Mesenchymal stem cell (in vitro differentiated cells and primary cell): ENCODE measurements at regions not wholly inside any gene's neighbourhood (a gene's known extent, or its start where the extent isn't known, plus 50 kb on each side); places are given as distances from the start of the nearest gene placed in this dataset.
A peak's percentile ranks its signal among the peaks of the same experiment; 100 is the strongest.

Experiments used
- DNase-seq: peaks from one replicate; pipeline ENCODE4 v3.0.0-alpha.2; 2013
- H2AFZ ChIP-seq: one replicate; pipeline ENCODE4 v1.6.1; 2013; ENCODE audit warnings: low read depth, mild to moderate bottlenecking, control low read depth, inconsistent platforms, low read length, moderate library complexity
- H2AK5ac ChIP-seq: 2 replicates; pipeline ENCODE4 v1.6.1; 2013; ENCODE audit warnings: low read length, moderate library complexity, mild to moderate bottlenecking, inconsistent platforms; ENCODE audit not compliant: severe bottlenecking
- H2BK120ac ChIP-seq: one replicate; pipeline ENCODE4 v1.6.1; 2013; ENCODE audit warnings: low read depth, mild to moderate bottlenecking, inconsistent platforms, low read length, moderate library complexity
- H2BK12ac ChIP-seq, 2 experiments: one replicate each; pipeline ENCODE4 v1.6.1; 2013; ENCODE audit warnings: inconsistent platforms in 2 of 2, low read length in 2 of 2, mild to moderate bottlenecking in 2 of 2, moderate library complexity in 2 of 2, control low read depth in 1 of 2
- H2BK15ac ChIP-seq: one replicate; pipeline ENCODE4 v1.6.1; 2013; ENCODE audit warnings: mild to moderate bottlenecking, low read depth, inconsistent platforms; ENCODE audit not compliant: poor library complexity, severe bottlenecking
- H2BK5ac ChIP-seq: 2 replicates; pipeline ENCODE4 v1.6.1; 2013; ENCODE audit warnings: low read depth, mild to moderate bottlenecking, low read length, control low read depth, inconsistent platforms; ENCODE audit not compliant: poor library complexity, severe bottlenecking
- H3K14ac ChIP-seq, 2 experiments: one replicate each; pipeline ENCODE4 v1.6.1; 2013; ENCODE audit warnings: inconsistent platforms in 2 of 2, low read length in 2 of 2, control low read depth in 1 of 2, mild to moderate bottlenecking in 1 of 2, moderate library complexity in 1 of 2
- H3K18ac ChIP-seq, 2 experiments: one replicate each; pipeline ENCODE4 v1.6.1; 2013; ENCODE audit warnings: inconsistent platforms in 2 of 2, low read length in 2 of 2, control low read depth in 1 of 2, low read depth in 1 of 2, mild to moderate bottlenecking in 1 of 2
- H3K23ac ChIP-seq, 2 experiments: one replicate each; pipeline ENCODE4 v1.6.1; 2013; ENCODE audit warnings: inconsistent platforms in 2 of 2, low read length in 2 of 2, mild to moderate bottlenecking in 2 of 2, moderate library complexity in 2 of 2, control low read depth in 1 of 2
- H3K27ac ChIP-seq: 2 replicates; pipeline ENCODE4 v1.5.1; 2013; ENCODE audit warnings: mild to moderate bottlenecking, moderate library complexity, low read length, control low read depth, inconsistent platforms; ENCODE audit not compliant: poor library complexity, severe bottlenecking
- H3K27me3 ChIP-seq, 2 experiments: 2 replicates each; pipeline versions ENCODE4 v1.6.1 to v1.7.0; 2013; ENCODE audit warnings: low read length in 2 of 2, mild to moderate bottlenecking in 2 of 2, moderate library complexity in 2 of 2, control low read depth in 1 of 2, inconsistent platforms in 1 of 2; ENCODE audit not compliant: control insufficient read depth in 1 of 2, insufficient read depth in 1 of 2
- H3K36me3 ChIP-seq, 2 experiments: 2 replicates each; pipeline versions ENCODE4 v1.6.1 to v1.7.0; 2013; ENCODE audit warnings: low read length in 2 of 2, control low read depth in 1 of 2, inconsistent platforms in 1 of 2, low read depth in 1 of 2, mild to moderate bottlenecking in 1 of 2; ENCODE audit not compliant: insufficient read depth in 2 of 2, control insufficient read depth in 1 of 2
- H3K4ac ChIP-seq, 2 experiments: one replicate each; pipeline ENCODE4 v1.6.1; 2013; ENCODE audit warnings: inconsistent platforms in 2 of 2, low read length in 2 of 2, mild to moderate bottlenecking in 2 of 2, moderate library complexity in 2 of 2, control low read depth in 1 of 2, low read depth in 1 of 2
- H3K4me1 ChIP-seq: 2 replicates; pipeline ENCODE4 v1.6.1; 2013; ENCODE audit warnings: low read depth, low read length, control low read depth; ENCODE audit not compliant: control insufficient read depth, insufficient read depth
- H3K4me2 ChIP-seq: 2 replicates; pipeline ENCODE4 v1.6.1; 2013; ENCODE audit warnings: low read length, mild to moderate bottlenecking, inconsistent platforms; ENCODE audit not compliant: poor library complexity, severe bottlenecking
- H3K4me3 ChIP-seq, 2 experiments: 2 replicates each; pipeline versions ENCODE4 v1.5.1 to v1.7.0; 2013; ENCODE audit warnings: low read length in 2 of 2, mild to moderate bottlenecking in 2 of 2, control low read depth in 1 of 2, low read depth in 1 of 2; ENCODE audit not compliant: insufficient read depth in 1 of 2
- H3K79me1 ChIP-seq: replicated peaks from 2 replicates; pipeline ENCODE4 v1.6.1; 2013; ENCODE audit warnings: mild to moderate bottlenecking, control low read depth, low read length, inconsistent platforms; ENCODE audit not compliant: poor library complexity, severe bottlenecking
- H3K9ac ChIP-seq: 2 replicates; pipeline ENCODE4 v1.7.0; 2013; ENCODE audit warnings: mild to moderate bottlenecking, low read length, moderate library complexity
- H3K9me3 ChIP-seq: 2 replicates; pipeline ENCODE4 v1.7.0; 2013; ENCODE audit warnings: mild to moderate bottlenecking, low read length; ENCODE audit not compliant: control insufficient read depth
- H4K8ac ChIP-seq: one replicate; pipeline ENCODE4 v1.6.1; 2013; ENCODE audit warnings: inconsistent platforms, mild to moderate bottlenecking, low read length, moderate library complexity
- H4K91ac ChIP-seq: one replicate; pipeline ENCODE4 v1.6.1; 2013; ENCODE audit warnings: mild to moderate bottlenecking, low read length, inconsistent platforms
- WGBS: methylation state at CpG from one replicate; pipeline ENCODE4 v1.1.7; 2013; ENCODE audit warnings: mixed read lengths; 5-methylcytosine and 5-hydroxymethylcytosine counted together

DNA sequence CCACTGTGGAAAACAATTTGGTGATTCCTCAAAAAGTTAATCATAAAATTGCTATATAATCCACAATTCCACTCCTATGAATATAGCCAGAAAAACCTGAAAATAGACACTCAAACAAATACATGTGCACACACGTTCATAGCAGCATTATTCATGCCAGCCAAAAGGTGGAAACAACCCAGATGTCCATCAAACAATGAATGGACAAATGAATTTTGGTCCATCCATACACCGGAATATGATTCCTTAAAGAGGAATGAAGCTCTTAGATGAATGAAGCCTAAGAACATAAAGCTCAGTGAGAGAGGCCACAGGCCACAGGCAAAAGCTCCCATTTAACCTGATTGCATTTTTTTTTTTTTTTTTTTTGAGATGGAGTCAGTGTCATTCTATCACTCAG, 114.6 kb upstream of the TNRC6C start:
- no peak overlapping the region for H2BK120ac ChIP-seq
- H3K27me3 ChIP-seq: peaks cover 19 to 31% of the 10 kb centered on the region in 2 experiments
- H3K14ac ChIP-seq: no peak overlapping the region
- no peak overlapping the region for H3K4me3 ChIP-seq
- H3K23ac ChIP-seq: no peak overlapping the region
- no peak overlapping the region for H3K18ac ChIP-seq
- H3K4ac ChIP-seq: no peak overlapping the region
- no peak overlapping the region for H2BK12ac ChIP-seq
- no peak overlapping the region for H2AFZ ChIP-seq
- no peak overlapping the region for H4K8ac ChIP-seq
- H2BK5ac ChIP-seq: no peak overlapping the region
- no peaks in the 10 kb centered on the region for H3K36me3 ChIP-seq
- H3K4me1 ChIP-seq: peaks cover 11% of the 10 kb centered on the region
- H3K9ac ChIP-seq: no peak overlapping the region
- H2BK15ac ChIP-seq: no peak overlapping the region
- no peak overlapping the region for H4K91ac ChIP-seq
- no peaks in the 10 kb centered on the region for H3K79me1 ChIP-seq
- DNase-seq: no peak
- no peak overlapping the region for H3K27ac ChIP-seq
- H3K4me2 ChIP-seq: no peak overlapping the region
- no peak overlapping the region for H2AK5ac ChIP-seq
- no peaks in the 10 kb centered on the region for H3K9me3 ChIP-seq
- 74% methylated on average over 2 of the region's 2 CpGs for WGBS

DNA sequence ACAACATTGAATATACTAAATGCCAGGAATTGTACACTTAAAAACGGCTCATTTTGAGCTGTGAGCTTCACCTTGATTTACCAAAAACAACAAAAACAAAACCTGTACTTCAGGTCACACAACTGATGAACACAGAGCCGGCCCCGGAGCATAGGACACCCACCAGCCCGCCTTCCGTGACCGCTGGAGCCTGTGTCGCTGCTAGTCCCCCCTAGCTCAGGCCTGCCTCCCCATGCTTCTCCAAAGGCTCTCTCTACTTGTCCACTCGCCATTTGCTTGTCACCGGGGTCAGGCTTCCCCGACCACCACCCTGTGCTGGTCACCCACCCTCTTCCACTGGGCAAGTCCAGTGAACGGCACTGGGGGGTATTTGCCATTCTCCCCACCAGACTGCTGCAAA, 113.8 kb upstream of the TNRC6C start:
- Histone ChIP-seq H3K4me2 (no peak overlapping the region), H3K14ac (no peak overlapping the region), H4K91ac (no peak overlapping the region), H3K9me3 (no peaks in the 10 kb centered on the region), H3K9ac (no peak overlapping the region), H2BK12ac (no peak overlapping the region), H2AFZ (no peak overlapping the region), H3K27me3 (peaks cover 19 to 36% of the 10 kb centered on the region in 2 experiments), H3K79me1 (no peaks in the 10 kb centered on the region), H3K4ac (no peak overlapping the region), H3K18ac (no peak overlapping the region), H2AK5ac (no peak overlapping the region), H3K23ac (no peak overlapping the region), H3K4me1 (peaks cover 11% of the 10 kb centered on the region), H2BK5ac (no peak overlapping the region), H4K8ac (no peak overlapping the region), H3K4me3 (no peak overlapping the region), H3K36me3 (no peaks in the 10 kb centered on the region), H2BK120ac (no peak overlapping the region), H3K27ac (no peak overlapping the region), H2BK15ac (no peak overlapping the region)
- no peak for DNase-seq
- WGBS: 90% methylated on average over 11 of the region's 11 CpGs

DNA sequence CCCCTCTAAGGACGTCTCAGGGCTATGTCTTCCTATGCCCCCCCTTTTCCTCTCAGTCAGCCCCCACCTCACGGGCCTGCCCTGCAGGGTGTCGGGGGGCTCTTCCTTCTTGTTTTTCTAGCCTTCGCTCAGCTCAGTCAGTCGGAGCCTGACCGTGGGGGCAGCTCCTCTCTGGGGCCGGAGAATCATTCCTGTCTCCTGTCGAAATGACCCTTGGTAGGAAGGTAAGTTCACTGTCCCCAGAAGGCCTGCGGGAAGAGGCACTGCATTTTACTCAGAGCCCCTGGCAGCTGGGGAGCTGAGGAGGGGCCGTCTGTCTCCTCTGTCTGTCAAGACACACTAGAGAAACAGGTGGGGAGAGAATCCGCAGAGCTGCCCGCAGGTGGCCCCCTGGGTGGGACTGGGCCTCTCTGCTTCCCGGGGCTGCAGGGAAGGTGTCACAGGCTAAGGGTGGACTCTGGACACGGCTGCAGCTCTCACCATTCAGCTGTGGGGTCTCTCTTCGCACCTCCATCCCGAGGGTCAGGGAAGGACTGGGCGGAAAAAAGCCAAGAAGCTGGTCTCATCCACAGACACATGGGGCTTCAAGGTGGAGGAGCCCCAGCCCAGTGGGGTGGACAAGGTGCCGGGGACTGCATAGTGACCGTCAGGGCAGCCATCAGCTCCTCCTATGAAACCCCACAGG, 112.8 kb upstream of the TNRC6C start:
- H3K18ac ChIP-seq: no peak overlapping the region
- no peak overlapping the region for H3K23ac ChIP-seq
- no peak overlapping the region for H3K4me2 ChIP-seq
- no peak overlapping the region for H4K91ac ChIP-seq
- no peak overlapping the region for H2BK120ac ChIP-seq
- H3K27me3 ChIP-seq: peaks cover 19 to 36% of the 10 kb centered on the region in 2 experiments
- H4K8ac ChIP-seq: no peak overlapping the region
- no peak overlapping the region for H2BK12ac ChIP-seq
- H3K79me1 ChIP-seq: no peaks in the 10 kb centered on the region
- no peak for DNase-seq
- H3K9me3 ChIP-seq: no peaks in the 10 kb centered on the region
- peaks cover 11% of the 10 kb centered on the region for H3K4me1 ChIP-seq
- no peaks in the 10 kb centered on the region for H3K36me3 ChIP-seq
- no peak overlapping the region for H3K14ac ChIP-seq
- H2AK5ac ChIP-seq: no peak overlapping the region
- H3K4ac ChIP-seq: no peak overlapping the region
- no peak overlapping the region for H3K4me3 ChIP-seq
- H2BK5ac ChIP-seq: no peak overlapping the region
- no peak overlapping the region for H3K9ac ChIP-seq
- H2AFZ ChIP-seq: no peak overlapping the region
- no peak overlapping the region for H2BK15ac ChIP-seq
- no peak overlapping the region for H3K27ac ChIP-seq
- WGBS: 81% methylated on average over 19 of the region's 19 CpGs

DNA sequence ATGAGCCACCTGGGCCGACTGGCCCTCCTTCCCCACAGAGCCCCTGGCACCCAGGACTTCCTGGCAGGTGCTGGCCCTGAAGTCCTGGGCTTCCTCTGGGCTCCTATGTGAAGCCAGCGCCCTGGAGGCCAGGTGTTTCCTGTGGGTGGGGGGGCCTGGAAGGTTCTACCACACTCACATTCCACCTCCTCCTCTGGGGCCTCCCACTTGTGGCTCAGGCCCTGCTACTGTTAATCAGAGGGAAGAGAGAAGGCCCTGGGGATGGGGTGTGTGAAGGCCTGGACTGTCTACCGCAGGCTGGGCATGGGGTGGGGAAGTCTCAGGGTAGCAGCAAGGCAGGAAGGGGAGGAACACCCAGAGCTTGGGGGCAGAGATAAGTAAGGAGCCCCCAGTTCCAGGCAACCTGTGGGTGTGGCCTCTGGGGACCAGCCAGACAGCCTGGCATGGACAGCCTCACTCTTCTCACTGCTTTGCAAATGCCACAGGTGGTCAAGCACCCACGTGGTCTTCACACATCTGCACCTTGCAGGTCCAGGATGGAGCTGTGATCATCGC, 111.9 kb upstream of the TNRC6C start:
- Histone ChIP-seq H3K9me3 (no peaks in the 10 kb centered on the region), H2BK15ac (no peak overlapping the region), H3K4me3 (no peak overlapping the region), H3K36me3 (no peaks in the 10 kb centered on the region), H3K18ac (no peak overlapping the region), H3K4me1 (peaks cover 11% of the 10 kb centered on the region), H3K14ac (no peak overlapping the region), H4K91ac (peak overlapping the region; percentile 66), H4K8ac (no peak overlapping the region), H3K4me2 (no peak overlapping the region), H2BK12ac (no peak overlapping the region), H3K79me1 (no peaks in the 10 kb centered on the region), H2BK120ac (no peak overlapping the region), H2AFZ (no peak overlapping the region), H2BK5ac (no peak overlapping the region), H3K27ac (no peak overlapping the region), H3K9ac (no peak overlapping the region), H3K4ac (no peak overlapping the region), H2AK5ac (no peak overlapping the region), H3K27me3 (peaks cover 20 to 42% of the 10 kb centered on the region in 2 experiments), H3K23ac (peak overlapping the region in 1 of 2 experiments; percentile 56)
- DNase-seq: no peak
- 86% methylated on average over 3 of the region's 5 CpGs for WGBS
